ENCODE measurements at regions not wholly inside any gene's neighbourhood (a gene's known extent, or its start where the extent isn't known, plus 50 kb on each side); places are given as distances from the start of the nearest gene placed in this dataset.

DNA sequence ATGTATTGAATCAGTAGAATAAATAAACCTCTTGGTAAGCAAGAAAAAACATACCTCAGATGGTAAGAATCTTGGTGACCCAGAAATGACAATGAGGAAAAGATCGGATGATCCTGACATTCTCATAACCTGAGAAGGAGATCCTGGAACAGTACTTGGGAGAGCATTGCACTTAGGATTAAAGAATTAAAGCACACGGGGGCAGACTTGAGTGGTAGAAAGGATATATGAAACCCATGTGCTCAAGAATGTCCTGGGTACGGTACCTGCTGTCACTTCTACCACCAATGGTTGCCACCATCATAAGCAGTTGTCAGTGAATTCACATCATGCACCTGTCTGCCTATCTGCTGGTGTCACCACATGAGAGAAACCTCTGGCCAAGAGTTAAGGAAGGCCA lies 108.9 kb upstream of the GJB5 start:
- peaks cover 0 to 37% (median 23%) of the 10 kb centered on the region in 3 donors for H3K27me3 ChIP-seq
- H3K4me3 ChIP-seq, result no peak overlapping the region
- no peaks in the 10 kb centered on the region for H3K4me1 ChIP-seq
- no peak overlapping the region for H3K27ac ChIP-seq
- WGBS, 5 donors, result 48 to 55% (median 50%) methylated on average over 3 of the region's 3 CpGs
- no peak for DNase-seq
- intact Hi-C loops (cut with DNase I; ENCODE audit: low total_unique reads), result no loop called here
- H3K9me3 ChIP-seq, result no peaks in the 10 kb centered on the region
- no peaks in the 10 kb centered on the region for H3K36me3 ChIP-seq
- TF ChIP-seq, protein P1, sequence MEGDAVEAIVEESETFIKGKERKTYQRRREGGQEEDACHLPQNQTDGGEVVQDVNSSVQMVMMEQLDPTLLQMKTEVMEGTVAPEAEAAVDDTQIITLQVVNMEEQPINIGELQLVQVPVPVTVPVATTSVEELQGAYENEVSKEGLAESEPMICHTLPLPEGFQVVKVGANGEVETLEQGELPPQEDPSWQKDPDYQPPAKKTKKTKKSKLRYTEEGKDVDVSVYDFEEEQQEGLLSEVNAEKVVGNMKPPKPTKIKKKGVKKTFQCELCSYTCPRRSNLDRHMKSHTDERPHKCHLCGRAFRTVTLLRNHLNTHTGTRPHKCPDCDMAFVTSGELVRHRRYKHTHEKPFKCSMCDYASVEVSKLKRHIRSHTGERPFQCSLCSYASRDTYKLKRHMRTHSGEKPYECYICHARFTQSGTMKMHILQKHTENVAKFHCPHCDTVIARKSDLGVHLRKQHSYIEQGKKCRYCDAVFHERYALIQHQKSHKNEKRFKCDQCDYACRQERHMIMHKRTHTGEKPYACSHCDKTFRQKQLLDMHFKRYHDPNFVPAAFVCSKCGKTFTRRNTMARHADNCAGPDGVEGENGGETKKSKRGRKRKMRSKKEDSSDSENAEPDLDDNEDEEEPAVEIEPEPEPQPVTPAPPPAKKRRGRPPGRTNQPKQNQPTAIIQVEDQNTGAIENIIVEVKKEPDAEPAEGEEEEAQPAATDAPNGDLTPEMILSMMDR (IDR thresholded peaks at IDR 0.05), result no peak
- TF ChIP-seq POLR2AphosphoS5 (IDR thresholded peaks at IDR 0.05) (no peak), POLR2A (IDR thresholded peaks at IDR 0.05) (no peak), EP300 (IDR thresholded peaks at IDR 0.05) (no peak)

DNA sequence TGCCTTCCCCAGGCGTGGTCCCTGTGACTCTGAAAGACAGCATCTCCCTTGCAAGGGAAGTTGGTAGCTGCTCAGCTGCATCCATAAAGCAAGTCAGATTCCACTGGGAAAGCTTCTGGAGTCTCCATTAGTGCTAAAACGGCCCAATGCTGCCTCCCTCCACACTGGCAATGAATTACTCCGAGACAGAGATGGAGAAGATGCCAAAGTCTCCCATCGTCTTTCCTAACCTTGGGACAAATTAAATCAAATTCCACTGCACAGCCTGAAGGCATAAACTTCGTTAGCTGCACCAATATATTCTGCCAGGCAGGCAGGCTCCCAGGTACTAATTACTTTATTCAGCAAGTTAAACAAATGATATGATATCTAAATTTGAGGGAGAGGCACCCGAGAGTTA lies 106.3 kb upstream of the GJB5 start:
- 42 to 60% (median 50%) methylated on average over 6 of the region's 6 CpGs for WGBS, 5 donors
- Histone ChIP-seq H3K27ac (no peak overlapping the region), H3K9me3 (no peaks in the 10 kb centered on the region), H3K36me3 (no peaks in the 10 kb centered on the region), H3K4me1 (no peaks in the 10 kb centered on the region), H3K27me3 (peaks cover 0 to 61% (median 28%) of the 10 kb centered on the region in 3 donors), H3K4me3 (no peak overlapping the region)
- no peak for DNase-seq
- intact Hi-C loops (cut with DNase I; ENCODE audit: low total_unique reads), result no loop called here
- TF ChIP-seq EP300 (IDR thresholded peaks at IDR 0.05), result no peak
- TF ChIP-seq, protein P1 (IDR thresholded peaks at IDR 0.05), result no peak
- no peak for TF ChIP-seq POLR2A (IDR thresholded peaks at IDR 0.05)
- TF ChIP-seq POLR2AphosphoS5 (IDR thresholded peaks at IDR 0.05), result no peak

DNA sequence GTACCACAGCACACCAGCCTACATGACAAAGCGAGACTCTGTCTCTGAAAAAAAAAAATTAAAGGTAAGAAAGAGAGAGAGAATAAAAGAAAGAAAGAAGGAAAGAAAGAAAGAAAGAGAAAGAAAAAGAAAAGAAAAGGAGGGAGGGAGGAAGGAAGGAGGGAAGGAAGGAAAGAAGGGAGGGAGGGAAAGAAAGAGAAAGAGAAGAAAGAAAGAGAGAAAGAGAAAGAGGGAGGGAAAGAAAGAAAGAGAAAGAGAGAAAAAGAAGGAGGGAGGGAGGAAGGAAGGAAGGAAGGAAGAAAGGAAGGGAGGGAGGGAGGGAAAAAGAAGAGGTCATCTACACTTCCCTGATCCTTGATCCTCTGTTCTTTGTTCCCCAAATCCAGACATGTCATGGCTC lies 104.8 kb upstream of the GJB5 start:
- no peaks in the 10 kb centered on the region for H3K36me3 ChIP-seq
- 85 to 97% (median 94%) methylated on average over 1 of the region's 1 CpG for WGBS, 5 donors
- H3K27ac ChIP-seq, result no peak overlapping the region
- DNase-seq, result no peak
- H3K27me3 ChIP-seq, result peaks cover 0 to 76% (median 26%) of the 10 kb centered on the region in 3 donors
- H3K9me3 ChIP-seq, result no peaks in the 10 kb centered on the region
- no peaks in the 10 kb centered on the region for H3K4me1 ChIP-seq
- H3K4me3 ChIP-seq, result no peak overlapping the region
- TF ChIP-seq, protein P1 (IDR thresholded peaks at IDR 0.05), result no peak
- TF ChIP-seq EP300 (IDR thresholded peaks at IDR 0.05) (no peak), POLR2A (IDR thresholded peaks at IDR 0.05) (no peak), POLR2AphosphoS5 (IDR thresholded peaks at IDR 0.05) (no peak)
- intact Hi-C loops (cut with DNase I; ENCODE audit: low total_unique reads), result no loop called here

DNA sequence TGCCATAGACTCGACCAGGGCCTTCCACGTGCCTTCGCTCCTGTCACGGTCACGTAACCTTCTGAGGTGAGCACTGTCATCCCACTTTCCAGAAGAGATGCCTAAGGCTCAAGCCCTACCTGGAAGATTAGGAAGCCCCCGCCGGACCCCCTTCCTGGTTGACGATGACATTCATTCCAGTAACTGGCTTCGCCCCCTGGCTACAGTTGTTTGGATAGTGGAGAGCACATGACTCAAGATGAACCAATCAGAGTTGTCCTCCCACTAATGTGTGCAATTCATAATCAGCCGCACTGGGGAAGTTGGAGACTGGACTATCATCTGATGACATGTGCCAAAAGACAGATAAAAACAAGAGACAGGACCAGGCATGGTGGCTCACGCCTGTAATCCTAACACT lies 104.0 kb upstream of the GJB5 start:
- H3K27ac ChIP-seq, result no peak overlapping the region

More for the DNA sequence above, 104.0 kb upstream of the GJB5 start:
- Histone ChIP-seq H3K4me1 (no peaks in the 10 kb centered on the region), H3K4me3 (no peak overlapping the region), H3K36me3 (no peaks in the 10 kb centered on the region), H3K9me3 (no peaks in the 10 kb centered on the region), H3K27me3 (peaks cover 0 to 83% (median 24%) of the 10 kb centered on the region in 3 donors)
- intact Hi-C loops (cut with DNase I; ENCODE audit: low total_unique reads), result no loop called here
- no peak for DNase-seq
- WGBS, 5 donors, result 83 to 89% (median 85%) methylated on average over 11 of the region's 11 CpGs
- TF ChIP-seq, protein P1 (IDR thresholded peaks at IDR 0.05), result no peak
- TF ChIP-seq EP300 (IDR thresholded peaks at IDR 0.05) (no peak), POLR2AphosphoS5 (IDR thresholded peaks at IDR 0.05) (no peak), POLR2A (IDR thresholded peaks at IDR 0.05) (no peak)
